Effector memory CD8-positive, alpha-beta T cell (primary cell): ENCODE measurements at regions not wholly inside any gene's neighbourhood (a gene's known extent, or its start where the extent isn't known, plus 50 kb on each side); places are given as distances from the start of the nearest gene placed in this dataset.
A peak's percentile ranks its signal among the peaks of the same experiment; 100 is the strongest.
"Not testable (repeated sequence)": the region's sequence is repeated elsewhere in the genome, so short reads cannot be mapped to it uniquely, and the experiment has no call there.

Source experiments
- ATAC-seq: fragments of 150-1000 bp; cut with Tn5 transposase; replicated peaks from 2 replicates; pipeline ENCODE4 v1.10.0; 2021; ENCODE audit warnings: mild to moderate bottlenecking, moderate library complexity
- DNase-seq, 3 experiments: peaks; one replicate each; pipeline ENCODE4 v3.0.0; 2021
- H3K27ac Mint-ChIP-seq, 2 donors: one replicate each; pipeline ENCODE4 v1.8.0; 2022; ENCODE audit warnings: mild to moderate bottlenecking in 2 of 2, mixed read lengths in 2 of 2, moderate library complexity in 2 of 2
- H3K27me3 Mint-ChIP-seq, 2 donors: one replicate each; pipeline ENCODE4 v1.8.0; 2022; ENCODE audit warnings: mixed read lengths in 2 of 2
- H3K36me3 Mint-ChIP-seq: one replicate; pipeline ENCODE4 v1.8.0; 2022; ENCODE audit warnings: mild to moderate bottlenecking, moderate library complexity, mixed read lengths; ENCODE audit not compliant: insufficient read depth
- H3K4me1 Mint-ChIP-seq, 2 donors: one replicate each; pipeline ENCODE4 v1.8.0; 2022; ENCODE audit warnings: low read depth in 2 of 2, mixed read lengths in 2 of 2
- H3K4me3 Mint-ChIP-seq, 2 donors: one replicate each; pipeline ENCODE4 v1.8.0; 2022; ENCODE audit warnings: mild to moderate bottlenecking in 2 of 2, mixed read lengths in 2 of 2, moderate library complexity in 2 of 2
- H3K9me3 Mint-ChIP-seq, 2 donors: one replicate each; pipeline ENCODE4 v1.8.0; 2022; ENCODE audit warnings: mixed read lengths in 2 of 2

DNA sequence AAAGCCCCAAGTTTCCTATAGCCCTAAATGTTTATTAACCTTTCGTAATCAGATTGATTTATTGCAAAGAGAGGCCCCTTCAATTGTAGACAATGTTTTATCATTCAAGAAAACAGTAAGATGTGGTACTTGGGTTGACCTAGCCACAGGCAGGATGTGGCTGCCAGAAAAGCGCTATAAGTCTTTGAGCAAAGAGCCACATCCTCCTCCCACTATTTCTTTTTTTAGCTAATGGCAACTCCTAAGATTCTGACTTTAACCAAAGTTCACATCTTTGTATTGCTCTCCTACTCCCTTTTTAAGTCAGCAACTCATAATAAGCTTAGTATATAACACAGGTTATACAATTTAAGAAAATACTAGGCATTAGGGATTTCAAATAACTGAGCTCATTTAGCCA is 70.7 kb upstream of the PPP3CA start:
- Mint-ChIP-seq H3K4me3 (peak overlapping the region; percentile 66 to 74), H3K27me3 (no peaks in the 10 kb centered on the region), H3K27ac (no peak overlapping the region), H3K4me1 (peaks cover 40 to 46% of the 10 kb centered on the region in 2 donors), H3K9me3 (no peaks in the 10 kb centered on the region), H3K36me3 (no peaks in the 10 kb centered on the region)
- DNase-seq, result peak; percentile 37 to 51 (median 51)
- peak; percentile 97 for ATAC-seq

DNA sequence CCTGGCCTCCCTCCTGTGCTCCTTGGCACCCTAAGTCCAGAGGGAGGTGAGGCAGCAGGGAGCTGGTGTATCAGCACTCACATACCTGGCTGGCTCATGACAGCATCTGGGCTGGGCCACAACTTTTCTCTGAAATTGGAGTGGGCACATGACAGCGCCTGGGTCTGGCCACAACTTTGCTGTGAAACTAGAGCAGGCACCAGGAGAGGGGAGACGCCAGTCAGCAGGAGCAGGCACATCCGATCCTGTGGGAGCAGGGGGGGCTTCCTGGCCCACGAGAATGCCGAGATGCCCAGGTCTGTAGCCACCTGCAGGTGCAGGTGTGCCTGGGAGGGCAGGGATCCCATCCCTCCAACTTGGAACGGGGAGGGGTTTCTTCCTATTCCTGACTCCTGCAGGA is 69.7 kb upstream of the PPP3CA start:
- Mint-ChIP-seq H3K27ac (no peak overlapping the region), H3K36me3 (no peaks in the 10 kb centered on the region), H3K4me3 (no peak overlapping the region), H3K9me3 (no peaks in the 10 kb centered on the region), H3K4me1 (peaks cover 40 to 46% of the 10 kb centered on the region in 2 donors), H3K27me3 (no peaks in the 10 kb centered on the region)
- DNase-seq (no peak), ATAC-seq (no peak)

DNA sequence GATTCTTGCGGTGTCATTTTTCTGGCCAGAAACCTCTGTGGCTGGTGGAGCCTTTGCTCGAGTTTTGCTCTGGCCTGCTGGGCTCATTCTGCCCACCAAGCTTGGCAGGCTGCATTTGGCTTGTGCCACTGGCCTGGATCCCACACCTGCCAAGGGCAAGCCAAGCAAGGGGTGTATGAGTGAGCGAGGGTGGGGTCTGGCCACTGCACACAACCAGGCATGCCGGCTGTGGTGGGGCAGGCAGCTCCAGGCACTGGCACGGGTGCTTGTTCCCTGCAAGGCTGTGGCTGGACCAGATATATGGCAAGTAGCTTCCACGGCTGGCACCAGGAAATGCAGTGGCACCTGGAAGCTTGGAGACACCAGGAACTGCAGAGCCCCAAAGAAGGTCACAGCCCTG is 68.6 kb upstream of the PPP3CA start:
- peaks cover 7% of the 10 kb centered on the region for H3K36me3 Mint-ChIP-seq
- no peak overlapping the region for H3K27ac Mint-ChIP-seq
- no peak for ATAC-seq
- no peak overlapping the region for H3K4me3 Mint-ChIP-seq
- no peaks in the 10 kb centered on the region for H3K9me3 Mint-ChIP-seq
- H3K27me3 Mint-ChIP-seq, result no peaks in the 10 kb centered on the region
- peaks cover 40 to 49% of the 10 kb centered on the region in 2 donors for H3K4me1 Mint-ChIP-seq
- no peak for DNase-seq

DNA sequence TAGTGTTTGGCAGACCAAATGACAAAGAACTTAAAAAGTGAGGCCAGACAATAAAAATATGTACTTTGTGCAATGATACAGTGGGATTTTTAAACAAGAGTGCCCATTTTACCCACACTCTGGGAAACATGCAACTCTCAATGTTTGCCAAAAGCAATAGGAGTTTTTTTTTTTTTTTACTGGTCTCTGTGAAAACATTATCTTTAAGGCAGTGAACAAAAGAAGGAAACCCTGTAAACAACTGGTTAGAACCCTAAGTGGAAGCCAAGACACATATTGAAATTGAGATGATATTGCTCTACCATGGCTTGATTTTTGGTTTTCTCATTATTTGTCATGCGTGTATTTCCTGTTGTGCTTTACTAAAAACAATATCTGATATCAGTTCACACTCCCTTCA is 67.2 kb upstream of the PPP3CA start:
- no peaks in the 10 kb centered on the region for H3K27me3 Mint-ChIP-seq
- H3K4me3 Mint-ChIP-seq, result no peak overlapping the region
- H3K4me1 Mint-ChIP-seq, result peaks cover 31 to 42% of the 10 kb centered on the region in 2 donors
- ATAC-seq (no peak), DNase-seq (no peak)
- no peak overlapping the region for H3K27ac Mint-ChIP-seq
- no peaks in the 10 kb centered on the region for H3K9me3 Mint-ChIP-seq
- peaks cover 7% of the 10 kb centered on the region for H3K36me3 Mint-ChIP-seq

DNA sequence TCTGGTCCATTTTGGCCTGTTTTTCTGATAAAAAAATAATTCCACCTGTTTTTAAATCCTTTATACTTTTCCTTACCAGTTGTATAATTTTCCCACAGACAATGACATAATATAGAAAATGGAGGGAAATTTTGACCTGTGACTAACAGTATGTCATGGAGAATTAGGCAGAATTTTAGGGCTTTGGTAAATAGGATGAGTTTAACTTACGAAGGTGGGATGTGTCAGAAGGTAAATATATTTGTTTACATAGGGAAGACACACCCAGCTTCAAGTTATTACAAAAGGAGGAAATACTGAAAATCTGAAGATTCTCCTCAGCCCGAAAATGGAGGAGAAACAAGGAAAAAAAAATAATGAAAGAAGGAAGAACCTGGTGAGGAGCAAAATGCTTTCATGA is 64.6 kb upstream of the PPP3CA start:
- peaks cover 7% of the 10 kb centered on the region for H3K36me3 Mint-ChIP-seq
- H3K27ac Mint-ChIP-seq, result peak overlapping the region in 1 of 2 donors; percentile 87
- DNase-seq (no peak), ATAC-seq (no peak)
- no peaks in the 10 kb centered on the region for H3K9me3 Mint-ChIP-seq
- peaks cover 14 to 23% of the 10 kb centered on the region in 2 donors for H3K4me1 Mint-ChIP-seq
- no peaks in the 10 kb centered on the region for H3K27me3 Mint-ChIP-seq
- H3K4me3 Mint-ChIP-seq, result peak overlapping the region in 1 of 2 donors; percentile 77

DNA sequence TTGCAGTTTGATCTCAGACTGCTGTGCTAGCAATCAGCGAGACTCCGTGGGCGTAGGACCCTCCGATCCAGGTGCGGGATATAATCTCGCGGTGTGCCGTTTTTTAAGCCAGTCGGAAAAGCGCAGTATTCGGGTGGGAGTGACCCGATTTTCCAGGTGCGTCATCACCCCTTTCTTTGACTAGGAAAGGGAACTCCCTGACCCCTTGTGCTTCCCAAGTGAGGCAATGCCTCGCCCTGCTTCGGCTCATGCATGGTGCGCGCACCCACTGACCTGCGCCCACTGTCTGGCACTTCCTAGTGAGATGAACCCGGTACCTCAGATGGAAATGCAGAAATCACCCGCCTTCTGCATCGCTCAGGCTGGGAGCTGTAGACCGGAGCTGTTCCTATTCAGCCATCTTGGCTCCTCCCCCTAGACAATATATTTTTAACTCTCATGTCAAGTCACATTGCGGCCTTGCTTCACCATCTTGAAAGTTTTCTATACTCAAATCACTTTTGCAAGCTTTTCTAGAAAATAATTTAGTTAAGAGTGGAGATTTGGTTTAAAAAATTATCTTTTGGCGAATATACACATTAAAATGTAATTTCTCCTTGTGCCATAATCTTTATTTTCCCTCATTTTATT is 64.1 kb upstream of the PPP3CA start:
- H3K9me3 Mint-ChIP-seq, H3K27me3 Mint-ChIP-seq, H3K36me3 Mint-ChIP-seq: not testable (repeated sequence)
- H3K27ac Mint-ChIP-seq, result peak overlapping the region in 1 of 2 donors; percentile 87
- H3K4me3 Mint-ChIP-seq, result peak overlapping the region; percentile 41 to 77
- ATAC-seq, result peak; percentile 75
- peak in 2 of 3 experiments; percentile 32 to 34 for DNase-seq
- peaks cover 14 to 18% of the 10 kb centered on the region in 2 donors for H3K4me1 Mint-ChIP-seq

DNA sequence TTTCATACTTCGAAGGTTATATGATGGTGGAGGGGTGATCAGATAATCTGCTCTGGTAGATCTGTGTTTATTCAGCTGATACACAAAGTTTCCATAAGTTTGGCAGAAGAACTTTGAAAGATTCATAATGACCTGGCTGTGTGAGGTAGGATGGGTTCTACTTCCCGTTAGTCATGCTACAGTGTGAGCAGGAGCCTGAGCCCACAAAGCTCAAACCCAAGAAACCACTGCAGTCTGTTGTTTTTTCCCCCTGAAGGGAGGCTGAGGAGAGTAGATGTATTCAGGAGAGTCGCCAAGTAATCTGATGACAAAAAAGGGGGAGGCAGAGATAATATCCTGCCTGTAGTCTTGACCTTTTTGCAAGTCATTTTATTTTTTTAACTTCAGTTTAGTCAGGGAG is 52.8 kb upstream of the PPP3CA start:
- no peaks in the 10 kb centered on the region for H3K36me3 Mint-ChIP-seq
- H3K9me3 Mint-ChIP-seq, result no peaks in the 10 kb centered on the region
- H3K27ac Mint-ChIP-seq, result peak overlapping the region in 1 of 2 donors; percentile 71
- H3K27me3 Mint-ChIP-seq, result no peaks in the 10 kb centered on the region
- peak; percentile 59 for ATAC-seq
- peaks cover 5% of the 10 kb centered on the region in 2 donors for H3K4me1 Mint-ChIP-seq
- no peak for DNase-seq
- no peak overlapping the region for H3K4me3 Mint-ChIP-seq

DNA sequence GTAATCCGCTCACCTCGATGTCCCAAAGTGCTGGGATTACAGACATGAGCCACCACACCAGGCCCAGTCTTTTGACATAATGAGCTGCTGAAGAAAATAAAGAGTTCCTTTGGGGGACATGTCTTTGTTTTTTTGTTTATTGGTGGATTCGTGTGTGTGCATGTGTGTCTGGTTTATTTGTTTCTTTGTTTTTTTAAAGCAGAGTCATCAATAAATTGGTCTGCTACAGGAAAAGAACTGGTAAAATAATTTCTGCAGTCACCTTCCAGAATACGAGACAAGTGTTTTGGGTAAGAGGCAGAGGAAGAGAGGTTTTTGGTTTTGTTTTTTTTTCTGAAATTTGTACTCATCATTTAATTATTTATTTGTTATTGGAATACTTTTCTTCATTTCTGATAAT is 51.5 kb upstream of the PPP3CA start:
- Mint-ChIP-seq H3K27ac (no peak overlapping the region), H3K4me3 (no peak overlapping the region), H3K4me1 (peaks cover 5% of the 10 kb centered on the region in 2 donors), H3K36me3 (no peaks in the 10 kb centered on the region), H3K9me3 (no peaks in the 10 kb centered on the region), H3K27me3 (no peaks in the 10 kb centered on the region)
- ATAC-seq, result no peak
- DNase-seq, result no peak
